H7 (cell line): ENCODE measurements at regions not wholly inside any gene's neighbourhood (a gene's known extent, or its start where the extent isn't known, plus 50 kb on each side); places are given as distances from the start of the nearest gene placed in this dataset.

Experiments used
- DNase-seq: peaks from one replicate; pipeline ENCODE4 v3.0.0; 2012
- H3K27me3 ChIP-seq: 2 replicates; pipeline ENCODE4 v1.6.0; 2011; ENCODE audit warnings: mild to moderate bottlenecking, low read length; ENCODE audit not compliant: control insufficient read depth, insufficient read depth
- H3K36me3 ChIP-seq: replicated peaks from 2 replicates; pipeline ENCODE4 v1.5.1; 2011; ENCODE audit warnings: low read length; ENCODE audit not compliant: control insufficient read depth, insufficient read depth
- H3K4me3 ChIP-seq: 2 replicates; pipeline ENCODE4 v1.5.1; 2011; ENCODE audit warnings: low read depth, mild to moderate bottlenecking, control low read depth, low read length, moderate library complexity; ENCODE audit not compliant: insufficient read depth

GRCh38 chr3:118809696-118810498, 224.7 kb downstream of the IGSF11 start:
- Histone ChIP-seq H3K36me3 (no peaks in the 10 kb centered on the region), H3K4me3 (no peak overlapping the region), H3K27me3 (no peaks in the 10 kb centered on the region)
- DNase-seq: no peak

GRCh38 chr3:118810499-118811035, 224.1 kb downstream of the IGSF11 start:
- H3K4me3 ChIP-seq: peak overlapping the region; percentile 5; the same call in 1 of the 2 replicates
- H3K27me3 ChIP-seq: no peaks in the 10 kb centered on the region
- DNase-seq: no peak
- no peaks in the 10 kb centered on the region for H3K36me3 ChIP-seq

GRCh38 chr3:118811236-118811732, 223.4 kb downstream of the IGSF11 start:
- H3K27me3 ChIP-seq: no peaks in the 10 kb centered on the region
- H3K4me3 ChIP-seq: no peak overlapping the region
- no peaks in the 10 kb centered on the region for H3K36me3 ChIP-seq
- no peak for DNase-seq

- Histone ChIP-seq H3K4me3 (no peak overlapping the region), H3K27me3 (no peaks in the 10 kb centered on the region), H3K36me3 (no peaks in the 10 kb centered on the region)
- no peak for DNase-seq
Measured at GRCh38 chr3:118813472-118813871, 221.2 kb downstream of the IGSF11 start.

- no peak overlapping the region for H3K4me3 ChIP-seq
- H3K36me3 ChIP-seq: no peaks in the 10 kb centered on the region
- peak; percentile 60 for DNase-seq
- H3K27me3 ChIP-seq: no peaks in the 10 kb centered on the region
Measured at GRCh38 chr3:118817748-118818165, 216.9 kb downstream of the IGSF11 start.

GRCh38 chr3:118818386-118818785, 216.3 kb downstream of the IGSF11 start:
- H3K4me3 ChIP-seq: no peak overlapping the region
- no peak for DNase-seq
- H3K27me3 ChIP-seq: no peaks in the 10 kb centered on the region
- no peaks in the 10 kb centered on the region for H3K36me3 ChIP-seq

- H3K27me3 ChIP-seq: no peaks in the 10 kb centered on the region
- no peak overlapping the region for H3K4me3 ChIP-seq
- DNase-seq: no peak
- H3K36me3 ChIP-seq: no peaks in the 10 kb centered on the region
Measured at GRCh38 chr3:118823626-118824025, 211.0 kb downstream of the IGSF11 start.

GRCh38 chr3:118827446-118827845, 207.2 kb downstream of the IGSF11 start:
- no peak for DNase-seq
- Histone ChIP-seq H3K36me3 (no peaks in the 10 kb centered on the region), H3K4me3 (no peak overlapping the region), H3K27me3 (no peaks in the 10 kb centered on the region)

GRCh38 chr3:118828351-118828750, 206.3 kb downstream of the IGSF11 start:
- Histone ChIP-seq H3K36me3 (no peaks in the 10 kb centered on the region), H3K27me3 (no peaks in the 10 kb centered on the region)
- DNase-seq: no peak

GRCh38 chr3:118833075-118833474, 201.6 kb downstream of the IGSF11 start:
- Histone ChIP-seq H3K36me3 (no peaks in the 10 kb centered on the region), H3K4me3 (no peak overlapping the region), H3K27me3 (no peaks in the 10 kb centered on the region)
- no peak for DNase-seq

More at GRCh38 chr3:118828351-118828750, 206.3 kb downstream of the IGSF11 start:
- no peak overlapping the region for H3K4me3 ChIP-seq

- Histone ChIP-seq H3K36me3 (no peaks in the 10 kb centered on the region), H3K4me3 (no peak overlapping the region), H3K27me3 (no peaks in the 10 kb centered on the region)
- no peak for DNase-seq
Measured at GRCh38 chr3:118838871-118839270, 195.8 kb downstream of the IGSF11 start.

GRCh38 chr3:118842147-118842863, 192.3 kb downstream of the IGSF11 start:
- Histone ChIP-seq H3K4me3 (no peak overlapping the region), H3K27me3 (no peaks in the 10 kb centered on the region), H3K36me3 (no peaks in the 10 kb centered on the region)
- no peak for DNase-seq

GRCh38 chr3:118846176-118846575, 188.5 kb downstream of the IGSF11 start:
- H3K36me3 ChIP-seq: no peaks in the 10 kb centered on the region
- no peaks in the 10 kb centered on the region for H3K27me3 ChIP-seq
- DNase-seq: no peak
- no peak overlapping the region for H3K4me3 ChIP-seq
